GM23338 (cell line): ENCODE measurements at regions not wholly inside any gene's neighbourhood (a gene's known extent, or its start where the extent isn't known, plus 50 kb on each side); places are given as distances from the start of the nearest gene placed in this dataset.

Experiments used
- ATAC-seq: fragments of 200-7000 bp; cut with Tn5 transposase; 3 replicates; pipeline ENCODE4 v1.9.1; 2020
- DNase-seq: peaks from one replicate; pipeline ENCODE4 v3.0.0-alpha.2; 2015; ENCODE audit warnings: low spot score
- H2AFZ ChIP-seq: fragments of 200-600 bp; sonication (generic); 2 replicates; pipeline ENCODE4 v1.8.0; 2016; ENCODE audit warnings: antibody characterized with exemption, mild to moderate bottlenecking, moderate library complexity
- H3F3A ChIP-seq: fragments of 200-600 bp; sonication (generic); replicated peaks from 2 replicates; pipeline ENCODE4 v1.8.0; 2017; ENCODE audit warnings: antibody characterized with exemption, mixed run types, low read depth
- H3K27ac ChIP-seq: fragments of 200-600 bp; sonication (generic); 2 replicates; pipeline ENCODE4 v1.6.1; 2016; ENCODE audit warnings: low read depth
- H3K27me3 ChIP-seq: fragments of 200-600 bp; sonication (generic); 2 replicates; pipeline ENCODE4 v1.8.0; 2016; ENCODE audit warnings: mild to moderate bottlenecking, mixed run types, moderate library complexity; ENCODE audit not compliant: insufficient read depth
- H3K36me3 ChIP-seq: fragments of 200-600 bp; sonication (generic); 2 replicates; pipeline ENCODE4 v1.8.0; 2016; ENCODE audit warnings: mild to moderate bottlenecking; ENCODE audit not compliant: insufficient read depth
- H3K4me1 ChIP-seq: fragments of 200-600 bp; sonication (generic); 2 replicates; pipeline ENCODE4 v1.8.0; 2016; ENCODE audit warnings: mild to moderate bottlenecking, moderate library complexity; ENCODE audit not compliant: insufficient read depth
- H3K4me2 ChIP-seq: fragments of 200-600 bp; sonication (generic); 2 replicates; pipeline ENCODE4 v1.7.1; 2017; ENCODE audit warnings: mixed run types
- H3K4me3 ChIP-seq: fragments of 200-600 bp; sonication (generic); 2 replicates; pipeline ENCODE4 v1.6.1; 2016; ENCODE audit warnings: mixed run types
- H3K79me2 ChIP-seq: fragments of 200-600 bp; sonication (generic); replicated peaks from 2 replicates; pipeline ENCODE4 v1.8.0; 2017; ENCODE audit warnings: mild to moderate bottlenecking; ENCODE audit not compliant: insufficient read depth
- H3K9me2 ChIP-seq: fragments of 200-600 bp; sonication (generic); 2 replicates; pipeline ENCODE4 v1.8.0; 2017; ENCODE audit not compliant: insufficient read depth
- H4K20me1 ChIP-seq: fragments of 200-600 bp; sonication (generic); replicated peaks from 2 replicates; pipeline ENCODE4 v1.8.0; 2017; ENCODE audit warnings: mild to moderate bottlenecking; ENCODE audit not compliant: insufficient read depth
- H3K27ac Mint-ChIP-seq: 2 replicates; pipeline ENCODE4 v1.8.0; 2020; ENCODE audit warnings: inconsistent platforms, mild to moderate bottlenecking, moderate library complexity, mixed read lengths
- H3K27me3 Mint-ChIP-seq: 3 replicates; pipeline ENCODE4 v1.8.0; 2022; ENCODE audit warnings: low read depth, mild to moderate bottlenecking, moderate library complexity, mixed read lengths, inconsistent platforms; ENCODE audit not compliant: insufficient read depth, poor library complexity
- H3K36me3 Mint-ChIP-seq: 3 replicates; pipeline ENCODE4 v1.8.0; 2021; ENCODE audit warnings: low read depth, mild to moderate bottlenecking, inconsistent platforms, moderate library complexity, mixed read lengths
- H3K4me1 Mint-ChIP-seq: 3 replicates; pipeline ENCODE4 v1.8.0; 2020; ENCODE audit warnings: mild to moderate bottlenecking, inconsistent platforms, mixed read lengths
- H3K4me3 Mint-ChIP-seq: 3 replicates; pipeline ENCODE4 v1.8.0; 2021; ENCODE audit warnings: moderate library complexity, mild to moderate bottlenecking, inconsistent platforms, mixed read lengths
- H3K9me3 Mint-ChIP-seq: 3 replicates; pipeline ENCODE4 v1.8.0; 2020; ENCODE audit warnings: moderate library complexity, mild to moderate bottlenecking, inconsistent platforms, mixed read lengths
- CREB1 ChIP-seq: fragments of 250-450 bp; sonication (Bioruptor Pico); IDR thresholded peaks from 2 replicates; pipeline ENCODE4 v1.5.0; 2020; ENCODE audit warnings: low read depth, mild to moderate bottlenecking, moderate library complexity
- EZH2 ChIP-seq: fragments of 200-600 bp; sonication (generic); IDR thresholded peaks from one replicate; pipeline ENCODE4 v1.8.0; 2017; ENCODE audit warnings: antibody characterized with exemption, mild to moderate bottlenecking, low read depth; ENCODE audit not compliant: unreplicated experiment
- EZH2phosphoT487 ChIP-seq: fragments of 200-600 bp; sonication (generic); IDR thresholded peaks from one replicate; pipeline ENCODE4 v1.8.1; 2018; ENCODE audit warnings: antibody characterized with exemption; ENCODE audit not compliant: unreplicated experiment
- JUNB ChIP-seq: IDR thresholded peaks from one replicate; pipeline ENCODE4 v1.6.1; 2016; ENCODE audit warnings: antibody characterized with exemption; ENCODE audit not compliant: unreplicated experiment
- NANOG ChIP-seq: IDR thresholded peaks from 2 replicates; pipeline ENCODE4 v1.6.1; 2016; ENCODE audit warnings: antibody characterized with exemption, borderline replicate concordance
- POLR2AphosphoS5 ChIP-seq: IDR thresholded peaks from 2 replicates; pipeline ENCODE4 v1.6.1; 2016; ENCODE audit warnings: antibody characterized with exemption, low read depth
- STAT1 ChIP-seq: IDR thresholded peaks from one replicate; pipeline ENCODE4 v1.6.1; 2016; ENCODE audit warnings: antibody characterized with exemption; ENCODE audit not compliant: unreplicated experiment
- ZNF114 ChIP-seq: fragments of 250-450 bp; sonication (Bioruptor Pico); IDR thresholded peaks from 2 replicates; pipeline ENCODE4 v1.5.0; 2020; ENCODE audit warnings: mild to moderate bottlenecking, moderate library complexity
- ZNF331 ChIP-seq: fragments of 250-450 bp; sonication (Bioruptor Pico); IDR thresholded peaks from 2 replicates; pipeline ENCODE4 v1.5.0; 2020; ENCODE audit warnings: low read depth, mild to moderate bottlenecking, moderate library complexity
- TF ChIP-seq, protein P1 (sequence below), 2 experiments: fragments of 200-600 bp in 1 of 2; sonication (generic) in 1 of 2; conservative IDR thresholded peaks; 2 replicates each; pipeline versions ENCODE4 v1.5.1 to v1.6.1; 2016 to 2017; ENCODE audit warnings: antibody characterized with exemption in 2 of 2, low read depth in 2 of 2, mild to moderate bottlenecking in 2 of 2, moderate library complexity in 1 of 2
- TF ChIP-seq, protein P2 (sequence below): IDR thresholded peaks from one replicate; pipeline ENCODE4 v1.6.1; 2018; ENCODE audit warnings: antibody characterized with exemption; ENCODE audit not compliant: unreplicated experiment
- TF ChIP-seq, protein P3 (sequence below): IDR thresholded peaks from 2 replicates; pipeline ENCODE4 v1.6.1; 2016; ENCODE audit warnings: antibody characterized with exemption
- TF ChIP-seq, protein P4 (sequence below): fragments of 250-450 bp; sonication (Bioruptor Pico); IDR thresholded peaks from 2 replicates; pipeline ENCODE4 v1.5.0; 2020; ENCODE audit warnings: mild to moderate bottlenecking, moderate library complexity

DNA sequence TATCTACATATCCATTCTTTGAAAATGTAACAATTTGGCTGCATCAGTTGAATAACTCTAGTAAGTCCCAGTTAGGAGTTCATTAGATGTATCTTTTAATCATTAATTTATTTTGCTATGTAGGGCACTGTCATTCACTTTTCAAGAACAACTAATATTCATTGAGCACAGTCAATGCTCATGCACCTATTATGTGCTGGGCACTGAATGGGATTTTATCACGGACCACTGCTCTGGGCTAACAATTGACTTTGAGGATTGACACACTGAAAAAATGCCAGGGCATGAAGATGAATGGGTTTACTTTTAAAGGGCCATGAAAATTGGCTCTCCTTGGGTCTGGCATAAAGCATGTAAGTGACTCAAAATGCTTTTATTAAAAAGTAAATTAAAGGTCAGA, 375.2 kb downstream of the PLPP3 start:
- H3K79me2 ChIP-seq: no peaks in the 10 kb centered on the region
- Mint-ChIP-seq H3K27ac (no peak overlapping the region), H3K4me1 (no peaks in the 10 kb centered on the region; the same call in 2 of the 3 replicates), H3K4me3 (no peak overlapping the region), H3K27me3 (peaks cover 3% of the 10 kb centered on the region), H3K9me3 (no peaks in the 10 kb centered on the region; the same call in 2 of the 3 replicates), H3K36me3 (no peaks in the 10 kb centered on the region)
- ATAC-seq (no peak), DNase-seq (no peak)
- H3K27me3 ChIP-seq: no peaks in the 10 kb centered on the region
- H3K36me3 ChIP-seq: no peaks in the 10 kb centered on the region
- H2AFZ ChIP-seq: no peak overlapping the region
- H4K20me1 ChIP-seq: no peaks in the 10 kb centered on the region
- peaks cover 7% of the 10 kb centered on the region; the same call in 1 of the 2 replicates for H3K9me2 ChIP-seq
- H3K4me3 ChIP-seq: no peak overlapping the region
- no peak overlapping the region for H3K4me2 ChIP-seq
- no peaks in the 10 kb centered on the region for H3K4me1 ChIP-seq
- TF ChIP-seq, protein P1, sequence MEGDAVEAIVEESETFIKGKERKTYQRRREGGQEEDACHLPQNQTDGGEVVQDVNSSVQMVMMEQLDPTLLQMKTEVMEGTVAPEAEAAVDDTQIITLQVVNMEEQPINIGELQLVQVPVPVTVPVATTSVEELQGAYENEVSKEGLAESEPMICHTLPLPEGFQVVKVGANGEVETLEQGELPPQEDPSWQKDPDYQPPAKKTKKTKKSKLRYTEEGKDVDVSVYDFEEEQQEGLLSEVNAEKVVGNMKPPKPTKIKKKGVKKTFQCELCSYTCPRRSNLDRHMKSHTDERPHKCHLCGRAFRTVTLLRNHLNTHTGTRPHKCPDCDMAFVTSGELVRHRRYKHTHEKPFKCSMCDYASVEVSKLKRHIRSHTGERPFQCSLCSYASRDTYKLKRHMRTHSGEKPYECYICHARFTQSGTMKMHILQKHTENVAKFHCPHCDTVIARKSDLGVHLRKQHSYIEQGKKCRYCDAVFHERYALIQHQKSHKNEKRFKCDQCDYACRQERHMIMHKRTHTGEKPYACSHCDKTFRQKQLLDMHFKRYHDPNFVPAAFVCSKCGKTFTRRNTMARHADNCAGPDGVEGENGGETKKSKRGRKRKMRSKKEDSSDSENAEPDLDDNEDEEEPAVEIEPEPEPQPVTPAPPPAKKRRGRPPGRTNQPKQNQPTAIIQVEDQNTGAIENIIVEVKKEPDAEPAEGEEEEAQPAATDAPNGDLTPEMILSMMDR (conservative IDR thresholded peaks at IDR 0.05; ENCODE audit: low read depth in 2 of 2): no peak
- TF ChIP-seq NANOG (no peak), STAT1 (no peak), EZH2phosphoT487 (no peak), JUNB (no peak), CREB1 (no peak), POLR2AphosphoS5 (no peak), EZH2 (no peak), ZNF331 (no peak), ZNF114 (CRISPR knock-in tag) (no peak)
- TF ChIP-seq, protein P2, sequence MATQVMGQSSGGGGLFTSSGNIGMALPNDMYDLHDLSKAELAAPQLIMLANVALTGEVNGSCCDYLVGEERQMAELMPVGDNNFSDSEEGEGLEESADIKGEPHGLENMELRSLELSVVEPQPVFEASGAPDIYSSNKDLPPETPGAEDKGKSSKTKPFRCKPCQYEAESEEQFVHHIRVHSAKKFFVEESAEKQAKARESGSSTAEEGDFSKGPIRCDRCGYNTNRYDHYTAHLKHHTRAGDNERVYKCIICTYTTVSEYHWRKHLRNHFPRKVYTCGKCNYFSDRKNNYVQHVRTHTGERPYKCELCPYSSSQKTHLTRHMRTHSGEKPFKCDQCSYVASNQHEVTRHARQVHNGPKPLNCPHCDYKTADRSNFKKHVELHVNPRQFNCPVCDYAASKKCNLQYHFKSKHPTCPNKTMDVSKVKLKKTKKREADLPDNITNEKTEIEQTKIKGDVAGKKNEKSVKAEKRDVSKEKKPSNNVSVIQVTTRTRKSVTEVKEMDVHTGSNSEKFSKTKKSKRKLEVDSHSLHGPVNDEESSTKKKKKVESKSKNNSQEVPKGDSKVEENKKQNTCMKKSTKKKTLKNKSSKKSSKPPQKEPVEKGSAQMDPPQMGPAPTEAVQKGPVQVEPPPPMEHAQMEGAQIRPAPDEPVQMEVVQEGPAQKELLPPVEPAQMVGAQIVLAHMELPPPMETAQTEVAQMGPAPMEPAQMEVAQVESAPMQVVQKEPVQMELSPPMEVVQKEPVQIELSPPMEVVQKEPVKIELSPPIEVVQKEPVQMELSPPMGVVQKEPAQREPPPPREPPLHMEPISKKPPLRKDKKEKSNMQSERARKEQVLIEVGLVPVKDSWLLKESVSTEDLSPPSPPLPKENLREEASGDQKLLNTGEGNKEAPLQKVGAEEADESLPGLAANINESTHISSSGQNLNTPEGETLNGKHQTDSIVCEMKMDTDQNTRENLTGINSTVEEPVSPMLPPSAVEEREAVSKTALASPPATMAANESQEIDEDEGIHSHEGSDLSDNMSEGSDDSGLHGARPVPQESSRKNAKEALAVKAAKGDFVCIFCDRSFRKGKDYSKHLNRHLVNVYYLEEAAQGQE: no peak
- TF ChIP-seq, protein P3, sequence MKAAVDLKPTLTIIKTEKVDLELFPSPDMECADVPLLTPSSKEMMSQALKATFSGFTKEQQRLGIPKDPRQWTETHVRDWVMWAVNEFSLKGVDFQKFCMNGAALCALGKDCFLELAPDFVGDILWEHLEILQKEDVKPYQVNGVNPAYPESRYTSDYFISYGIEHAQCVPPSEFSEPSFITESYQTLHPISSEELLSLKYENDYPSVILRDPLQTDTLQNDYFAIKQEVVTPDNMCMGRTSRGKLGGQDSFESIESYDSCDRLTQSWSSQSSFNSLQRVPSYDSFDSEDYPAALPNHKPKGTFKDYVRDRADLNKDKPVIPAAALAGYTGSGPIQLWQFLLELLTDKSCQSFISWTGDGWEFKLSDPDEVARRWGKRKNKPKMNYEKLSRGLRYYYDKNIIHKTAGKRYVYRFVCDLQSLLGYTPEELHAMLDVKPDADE: no peak
- TF ChIP-seq, protein P4, sequence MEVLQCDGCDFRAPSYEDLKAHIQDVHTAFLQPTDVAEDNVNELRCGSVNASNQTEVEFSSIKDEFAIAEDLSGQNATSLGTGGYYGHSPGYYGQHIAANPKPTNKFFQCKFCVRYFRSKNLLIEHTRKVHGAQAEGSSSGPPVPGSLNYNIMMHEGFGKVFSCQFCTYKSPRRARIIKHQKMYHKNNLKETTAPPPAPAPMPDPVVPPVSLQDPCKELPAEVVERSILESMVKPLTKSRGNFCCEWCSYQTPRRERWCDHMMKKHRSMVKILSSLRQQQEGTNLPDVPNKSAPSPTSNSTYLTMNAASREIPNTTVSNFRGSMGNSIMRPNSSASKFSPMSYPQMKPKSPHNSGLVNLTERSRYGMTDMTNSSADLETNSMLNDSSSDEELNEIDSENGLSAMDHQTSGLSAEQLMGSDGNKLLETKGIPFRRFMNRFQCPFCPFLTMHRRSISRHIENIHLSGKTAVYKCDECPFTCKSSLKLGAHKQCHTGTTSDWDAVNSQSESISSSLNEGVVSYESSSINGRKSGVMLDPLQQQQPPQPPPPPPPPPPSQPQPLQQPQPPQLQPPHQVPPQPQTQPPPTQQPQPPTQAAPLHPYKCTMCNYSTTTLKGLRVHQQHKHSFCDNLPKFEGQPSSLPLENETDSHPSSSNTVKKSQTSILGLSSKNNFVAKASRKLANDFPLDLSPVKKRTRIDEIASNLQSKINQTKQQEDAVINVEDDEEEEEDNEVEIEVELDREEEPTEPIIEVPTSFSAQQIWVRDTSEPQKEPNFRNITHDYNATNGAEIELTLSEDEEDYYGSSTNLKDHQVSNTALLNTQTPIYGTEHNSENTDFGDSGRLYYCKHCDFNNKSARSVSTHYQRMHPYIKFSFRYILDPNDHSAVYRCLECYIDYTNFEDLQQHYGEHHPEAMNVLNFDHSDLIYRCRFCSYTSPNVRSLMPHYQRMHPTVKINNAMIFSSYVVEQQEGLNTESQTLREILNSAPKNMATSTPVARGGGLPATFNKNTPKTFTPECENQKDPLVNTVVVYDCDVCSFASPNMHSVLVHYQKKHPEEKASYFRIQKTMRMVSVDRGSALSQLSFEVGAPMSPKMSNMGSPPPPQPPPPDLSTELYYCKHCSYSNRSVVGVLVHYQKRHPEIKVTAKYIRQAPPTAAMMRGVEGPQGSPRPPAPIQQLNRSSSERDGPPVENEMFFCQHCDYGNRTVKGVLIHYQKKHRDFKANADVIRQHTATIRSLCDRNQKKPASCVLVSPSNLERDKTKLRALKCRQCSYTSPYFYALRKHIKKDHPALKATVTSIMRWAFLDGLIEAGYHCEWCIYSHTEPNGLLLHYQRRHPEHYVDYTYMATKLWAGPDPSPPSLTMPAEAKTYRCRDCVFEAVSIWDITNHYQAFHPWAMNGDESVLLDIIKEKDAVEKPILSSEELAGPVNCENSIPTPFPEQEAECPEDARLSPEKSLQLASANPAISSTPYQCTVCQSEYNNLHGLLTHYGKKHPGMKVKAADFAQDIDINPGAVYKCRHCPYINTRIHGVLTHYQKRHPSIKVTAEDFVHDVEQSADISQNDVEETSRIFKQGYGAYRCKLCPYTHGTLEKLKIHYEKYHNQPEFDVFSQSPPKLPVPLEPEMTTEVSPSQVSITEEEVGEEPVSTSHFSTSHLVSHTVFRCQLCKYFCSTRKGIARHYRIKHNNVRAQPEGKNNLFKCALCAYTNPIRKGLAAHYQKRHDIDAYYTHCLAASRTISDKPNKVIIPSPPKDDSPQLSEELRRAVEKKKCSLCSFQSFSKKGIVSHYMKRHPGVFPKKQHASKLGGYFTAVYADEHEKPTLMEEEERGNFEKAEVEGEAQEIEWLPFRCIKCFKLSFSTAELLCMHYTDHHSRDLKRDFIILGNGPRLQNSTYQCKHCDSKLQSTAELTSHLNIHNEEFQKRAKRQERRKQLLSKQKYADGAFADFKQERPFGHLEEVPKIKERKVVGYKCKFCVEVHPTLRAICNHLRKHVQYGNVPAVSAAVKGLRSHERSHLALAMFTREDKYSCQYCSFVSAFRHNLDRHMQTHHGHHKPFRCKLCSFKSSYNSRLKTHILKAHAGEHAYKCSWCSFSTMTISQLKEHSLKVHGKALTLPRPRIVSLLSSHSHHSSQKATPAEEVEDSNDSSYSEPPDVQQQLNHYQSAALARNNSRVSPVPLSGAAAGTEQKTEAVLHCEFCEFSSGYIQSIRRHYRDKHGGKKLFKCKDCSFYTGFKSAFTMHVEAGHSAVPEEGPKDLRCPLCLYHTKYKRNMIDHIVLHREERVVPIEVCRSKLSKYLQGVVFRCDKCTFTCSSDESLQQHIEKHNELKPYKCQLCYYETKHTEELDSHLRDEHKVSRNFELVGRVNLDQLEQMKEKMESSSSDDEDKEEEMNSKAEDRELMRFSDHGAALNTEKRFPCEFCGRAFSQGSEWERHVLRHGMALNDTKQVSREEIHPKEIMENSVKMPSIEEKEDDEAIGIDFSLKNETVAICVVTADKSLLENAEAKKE (CRISPR knock-in tag): no peak
- no peaks in the 10 kb centered on the region for H3F3A ChIP-seq
- no peak overlapping the region for H3K27ac ChIP-seq
